GM18907 (cell line): ENCODE measurements at regions not wholly inside any gene's neighbourhood (a gene's known extent, or its start where the extent isn't known, plus 50 kb on each side); places are given as distances from the start of the nearest gene placed in this dataset.

ENCODE experiments used
- ATAC-seq: cut with Tn5 transposase; IDR thresholded peaks from one replicate; pipeline ENCODE4 v1.9.1; 2021; ENCODE audit warnings: mild to moderate bottlenecking, moderate library complexity; ENCODE audit not compliant: unreplicated experiment

GRCh38 chr15:47473832-47474231 lies 243.5 kb upstream of the SEMA6D start:
- no peak for ATAC-seq

- no peak for ATAC-seq
Observed at GRCh38 chr15:47475336-47475735, 242.0 kb upstream of the SEMA6D start.

GRCh38 chr15:47477341-47477740 lies 240.0 kb upstream of the SEMA6D start:
- no peak for ATAC-seq

- no peak for ATAC-seq
Observed at GRCh38 chr15:47484059-47484458, 233.2 kb upstream of the SEMA6D start.

GRCh38 chr15:47484997-47485396 lies 232.3 kb upstream of the SEMA6D start:
- ATAC-seq: no peak

GRCh38 chr15:47485419-47485818 lies 231.9 kb upstream of the SEMA6D start:
- no peak for ATAC-seq

GRCh38 chr15:47486040-47486439 lies 231.3 kb upstream of the SEMA6D start:
- ATAC-seq: no peak

- ATAC-seq: no peak
Observed at GRCh38 chr15:47492195-47492594, 225.1 kb upstream of the SEMA6D start.

- ATAC-seq: no peak
Observed at GRCh38 chr15:47493357-47494247, 223.7 kb upstream of the SEMA6D start.

- no peak for ATAC-seq
Observed at GRCh38 chr15:47496343-47497185, 220.7 kb upstream of the SEMA6D start.

GRCh38 chr15:47500842-47501241 lies 216.5 kb upstream of the SEMA6D start:
- no peak for ATAC-seq

GRCh38 chr15:47502041-47502440 lies 215.3 kb upstream of the SEMA6D start:
- no peak for ATAC-seq

GRCh38 chr15:47503876-47504275 lies 213.4 kb upstream of the SEMA6D start:
- ATAC-seq: no peak

GRCh38 chr15:47504624-47505256 lies 212.6 kb upstream of the SEMA6D start:
- ATAC-seq: no peak

GRCh38 chr15:47505712-47506328 lies 211.5 kb upstream of the SEMA6D start:
- no peak for ATAC-seq

- no peak for ATAC-seq
Observed at GRCh38 chr15:47506329-47507100, 210.8 kb upstream of the SEMA6D start.

GRCh38 chr15:47507221-47507985 lies 209.9 kb upstream of the SEMA6D start:
- no peak for ATAC-seq

- no peak for ATAC-seq
Observed at GRCh38 chr15:47511261-47511660, 206.0 kb upstream of the SEMA6D start.

GRCh38 chr15:47513471-47513870 lies 203.8 kb upstream of the SEMA6D start:
- no peak for ATAC-seq
